ENCODE measurements at regions not wholly inside any gene's neighbourhood (a gene's known extent, or its start where the extent isn't known, plus 50 kb on each side); places are given as distances from the start of the nearest gene placed in this dataset.

DNA sequence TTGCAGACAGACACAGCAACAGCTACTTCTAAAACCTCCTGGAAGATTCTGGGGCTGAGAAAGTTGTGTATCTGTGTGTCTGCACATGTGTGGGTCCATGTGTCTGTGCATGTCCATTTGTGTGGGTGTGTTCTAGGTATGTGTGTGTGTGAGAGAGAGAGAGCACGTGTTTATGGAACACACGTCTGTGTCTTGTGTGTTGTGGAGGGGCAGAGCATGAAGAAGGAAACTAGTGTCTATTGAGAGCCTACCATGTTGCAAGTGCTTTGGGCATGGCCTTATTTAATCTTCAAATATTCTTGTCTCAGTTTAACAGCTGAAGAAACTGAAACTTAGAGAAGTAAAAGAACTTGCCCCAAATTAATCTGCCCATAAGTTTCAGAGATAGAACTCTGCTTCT lies 327.5 kb downstream of the UACA start:
- TF ChIP-seq POLR2A (IDR thresholded peaks at IDR 0.05; ENCODE audit: low read depth, low read length), result no peak
- TF ChIP-seq TAF1 (IDR thresholded peaks at IDR 0.05; ENCODE audit: low read depth, low read length), result no peak
- no peak for TF ChIP-seq POLR2AphosphoS5 (IDR thresholded peaks at IDR 0.05; ENCODE audit: low read depth, low read length)

Measured in GM12891 (cell line).